C1 segment of cervical spinal cord (tissue), 14 donors: ENCODE measurements at regions not wholly inside any gene's neighbourhood (a gene's known extent, or its start where the extent isn't known, plus 50 kb on each side); places are given as distances from the start of the nearest gene placed in this dataset.
A peak's percentile ranks its signal among the peaks of the same experiment; 100 is the strongest.
"Not testable (repeated sequence)": the region's sequence is repeated elsewhere in the genome, so short reads cannot be mapped to it uniquely, and the experiment has no call there.

Experiments used
- DNase-seq, 14 donors: peaks; one replicate each; lab custom pipeline; 2025; lab: John Stamatoyannopoulos, UW

DNA sequence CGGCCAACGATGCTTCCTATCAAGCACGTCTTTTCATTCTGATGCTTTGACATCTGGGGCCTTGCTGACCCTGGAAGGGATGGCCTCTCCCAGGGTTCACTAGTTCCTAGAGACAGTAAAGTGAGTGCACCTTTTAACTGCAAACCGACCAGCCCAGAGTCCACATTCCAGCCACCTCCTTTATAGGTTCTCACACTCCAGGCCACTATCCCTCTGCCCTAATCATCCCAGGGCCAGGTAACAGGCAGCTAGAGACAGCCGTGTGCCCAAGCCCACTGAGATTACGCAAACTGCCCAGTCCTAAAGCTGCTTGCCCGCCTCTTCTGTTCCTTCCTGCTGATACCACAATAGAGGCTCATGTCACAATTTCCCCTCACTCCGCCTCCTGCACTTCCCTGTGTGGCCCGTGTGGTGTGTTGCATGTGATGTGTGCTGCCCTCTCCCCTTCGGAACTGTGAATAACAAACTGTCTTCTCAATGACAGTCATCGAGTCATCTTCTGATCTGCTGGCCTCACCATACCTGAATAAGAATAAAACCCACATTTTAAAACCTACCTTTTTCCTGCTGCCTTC is 123.7 kb upstream of the EXOC2 start:
- no peak for DNase-seq

DNA sequence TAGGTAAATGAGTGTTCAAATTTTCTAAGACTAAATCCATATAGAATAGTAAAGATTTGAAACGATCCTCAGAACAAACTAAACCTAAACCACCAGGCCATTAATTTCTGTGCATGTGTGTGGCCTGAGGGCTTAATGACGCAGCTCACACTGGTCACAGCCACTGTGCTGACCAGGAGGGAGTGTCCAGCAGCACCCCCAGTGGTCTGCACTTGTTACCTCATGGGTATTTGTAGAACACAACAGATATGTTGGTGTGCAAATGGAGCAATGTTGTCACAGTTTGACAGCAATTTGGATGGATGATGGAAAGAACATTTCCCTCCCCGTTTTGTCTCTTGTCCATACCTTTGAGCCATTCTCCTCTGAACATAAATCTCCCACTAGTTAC is 122.4 kb upstream of the EXOC2 start:
- no peak for DNase-seq

DNA sequence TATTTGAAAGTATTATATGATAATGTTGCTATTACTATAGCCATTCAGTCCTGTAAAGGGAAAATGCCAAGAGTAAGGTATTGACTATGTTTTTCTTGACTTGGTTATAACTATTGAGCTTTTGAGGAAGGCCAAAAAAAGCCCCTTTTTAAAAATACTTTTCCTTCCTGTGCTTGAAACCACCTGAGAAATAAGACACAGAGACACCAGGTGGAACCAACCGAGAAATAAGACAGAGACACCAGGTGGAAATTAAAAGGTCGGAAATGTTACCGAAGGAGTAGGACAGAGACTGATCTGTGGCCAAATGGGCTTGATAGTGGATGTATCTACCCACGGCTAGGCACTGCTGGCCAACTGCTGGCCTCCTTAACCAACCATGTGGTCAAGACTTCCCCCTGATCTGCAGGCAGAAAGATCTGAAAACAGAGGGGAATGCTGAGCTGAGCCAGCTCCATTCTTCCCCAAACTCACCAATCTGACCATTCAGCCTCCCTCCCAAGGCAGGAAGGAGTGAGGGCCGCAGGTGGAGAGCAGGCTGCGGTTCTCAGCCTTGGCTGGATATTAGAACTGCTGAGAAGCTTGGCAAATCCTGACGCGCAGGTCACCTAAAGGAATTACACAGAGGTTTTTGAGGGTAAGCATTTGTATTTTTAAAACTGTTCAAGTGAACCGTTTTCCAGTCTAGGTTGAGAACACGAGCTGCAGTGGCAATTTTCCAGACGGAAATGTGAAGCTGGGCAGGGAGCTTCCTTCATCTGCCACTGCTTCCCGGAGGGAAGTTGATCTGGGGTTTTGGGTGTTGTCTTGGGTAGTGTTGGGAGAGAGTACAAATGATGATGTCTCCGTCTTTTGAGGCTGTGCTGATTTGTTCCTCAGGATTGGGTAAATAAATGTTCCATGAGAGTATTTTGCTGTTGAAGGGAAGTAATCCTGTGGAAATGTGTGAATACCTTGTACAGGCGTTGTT is 121.7 kb upstream of the EXOC2 start:
- DNase-seq: no peak

DNA sequence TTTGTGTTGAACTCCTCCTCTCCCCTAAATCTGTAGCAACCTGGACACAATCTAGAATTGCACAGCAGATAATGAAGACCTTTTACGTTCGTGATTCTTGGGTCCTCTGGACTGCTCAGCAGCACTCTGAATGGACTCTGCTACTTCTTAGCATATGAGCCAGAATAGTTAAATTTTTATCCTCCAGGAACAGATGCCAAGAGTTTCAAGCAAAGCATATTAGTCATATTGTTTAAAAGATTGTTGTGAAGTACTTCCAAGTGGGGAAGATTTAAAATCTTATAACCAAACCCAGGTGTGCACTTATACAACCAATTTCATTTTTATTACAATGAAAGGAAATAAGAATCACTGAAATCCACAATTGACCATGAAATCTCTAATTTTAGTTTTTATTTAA is 118.9 kb upstream of the EXOC2 start:
- no peak for DNase-seq

DNA sequence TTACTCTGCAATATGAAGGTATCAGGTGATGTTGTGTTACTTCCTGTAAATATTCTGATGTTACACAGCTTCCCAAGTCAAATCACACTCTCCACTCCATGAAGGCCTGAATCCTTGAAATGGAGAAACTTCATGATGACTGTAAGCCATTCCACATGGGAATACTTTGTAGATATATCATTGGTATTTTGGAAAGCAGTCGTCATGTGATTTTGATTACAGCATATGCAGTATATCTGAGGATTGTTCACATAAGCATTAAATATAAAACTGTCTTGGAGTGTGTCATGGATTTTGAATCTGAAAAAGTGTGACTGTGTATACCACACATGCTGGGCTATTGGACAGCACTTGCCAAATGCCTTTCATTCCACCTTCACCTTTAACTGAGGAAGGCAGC is 118.3 kb upstream of the EXOC2 start:
- DNase-seq: no peak

DNA sequence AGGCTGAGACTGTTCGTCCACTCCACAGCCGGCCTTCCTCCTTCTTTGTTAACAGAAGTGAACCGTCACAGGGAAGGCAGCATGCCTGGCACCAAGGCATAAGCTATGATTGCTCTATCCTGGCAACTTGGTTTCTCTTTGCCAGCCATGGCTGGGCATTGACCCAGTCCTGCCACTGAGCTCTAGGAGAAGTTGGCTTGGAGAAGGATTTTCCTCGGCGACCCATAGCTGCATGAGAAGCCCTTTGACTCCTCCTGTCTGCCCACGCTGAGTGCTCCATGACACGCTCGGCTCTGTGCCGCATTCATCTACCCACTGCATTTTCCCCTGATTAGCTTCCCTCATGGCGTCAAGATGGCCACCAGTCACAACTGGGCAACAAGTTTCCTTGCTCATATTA is 111.8 kb upstream of the EXOC2 start:
- DNase-seq: peak in 4 of 14 donors; percentile 21 to 33 (median 22)

DNA sequence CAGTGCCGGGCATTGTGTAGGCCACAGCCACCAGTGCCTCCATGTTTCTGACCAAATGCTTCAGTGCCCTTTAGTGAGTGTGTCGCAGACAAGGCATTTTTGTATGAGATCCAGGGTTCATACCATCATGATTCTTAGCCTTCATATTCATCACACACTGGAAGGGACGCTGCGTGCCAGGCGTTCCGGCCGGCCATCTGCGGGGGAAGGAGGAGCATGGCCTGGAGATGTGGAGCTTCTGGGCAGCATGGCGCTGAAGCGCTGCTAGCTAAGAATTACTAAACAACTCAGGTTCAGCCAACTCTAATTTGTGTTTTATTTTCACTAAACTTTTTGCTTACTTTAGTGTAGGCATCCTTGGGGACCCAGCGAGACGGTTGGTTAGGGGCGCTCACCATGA is 111.4 kb upstream of the EXOC2 start:
- no peak for DNase-seq

DNA sequence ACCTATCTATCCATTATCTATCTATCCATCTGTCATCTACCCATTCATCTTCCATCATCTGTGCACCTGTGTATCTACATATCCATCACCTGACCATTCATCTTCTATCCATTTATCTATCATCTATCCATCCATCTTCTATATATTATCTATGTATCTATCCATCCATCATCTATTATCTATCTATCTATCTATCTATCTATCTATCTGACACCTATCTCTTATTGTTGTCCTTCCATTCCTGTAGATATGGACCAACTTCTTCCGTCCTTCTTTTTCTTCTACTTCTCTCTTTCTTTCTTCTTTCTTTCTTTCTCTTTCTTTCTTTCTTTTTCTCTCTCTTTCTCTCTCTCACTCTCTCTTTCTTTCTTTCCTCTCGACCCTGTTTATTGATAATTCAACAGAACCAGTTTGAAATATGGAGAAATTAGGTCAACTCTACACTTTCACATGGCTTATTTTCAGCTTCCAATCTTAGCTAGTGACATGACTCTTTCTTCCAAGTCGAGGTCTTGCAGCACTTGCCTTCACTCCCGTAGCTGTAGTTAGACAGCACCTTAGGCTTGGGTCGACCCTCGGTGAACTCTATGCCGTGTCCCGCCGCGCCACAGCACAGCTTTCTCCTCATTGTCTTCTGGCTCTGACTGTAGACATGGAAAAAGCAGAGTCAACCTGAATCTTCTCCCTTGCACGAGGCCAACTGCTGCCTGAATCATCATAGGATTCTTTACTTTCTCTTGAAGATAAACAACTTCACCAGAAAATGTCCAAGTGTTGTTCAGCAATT is 110.4 kb upstream of the EXOC2 start:
- DNase-seq: no peak

DNA sequence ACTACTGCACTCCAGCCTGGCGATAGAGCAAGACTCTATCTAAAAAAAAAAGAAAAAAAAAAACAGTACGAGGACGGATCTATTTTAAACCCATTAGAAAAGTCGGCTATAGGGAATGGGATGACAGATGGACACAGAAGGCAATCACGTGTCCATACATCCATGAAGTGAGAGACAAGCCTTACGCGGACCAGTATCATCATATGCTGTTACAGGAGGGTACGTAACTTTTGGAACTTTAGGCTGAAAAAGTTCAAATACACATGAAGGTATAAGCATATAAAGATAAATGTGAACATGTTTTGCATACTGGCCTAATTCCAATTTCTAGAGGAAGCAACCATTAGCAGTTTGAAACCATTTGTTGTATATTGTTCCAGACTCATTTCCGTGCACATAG is 109.8 kb upstream of the EXOC2 start:
- DNase-seq: no peak

DNA sequence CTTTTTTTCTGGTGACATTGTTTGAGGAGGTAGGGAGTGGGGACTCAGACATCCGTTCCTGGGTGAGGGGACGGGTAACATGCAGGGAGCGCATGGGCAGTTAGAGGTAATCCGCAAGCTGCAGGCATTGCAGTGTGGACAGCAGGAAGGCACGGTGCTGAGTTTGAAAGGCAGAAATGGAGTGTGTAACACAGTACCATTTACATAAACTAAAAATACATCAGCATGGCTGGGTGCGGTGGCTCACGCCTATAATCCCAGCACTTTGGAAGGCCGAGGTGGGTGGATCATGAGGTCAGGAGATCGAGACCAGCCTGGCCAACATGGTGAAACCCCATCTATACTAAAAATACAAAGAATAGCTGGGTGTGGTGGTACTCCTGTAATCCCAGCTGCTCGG is 109.3 kb upstream of the EXOC2 start:
- DNase-seq: not testable (repeated sequence)

DNA sequence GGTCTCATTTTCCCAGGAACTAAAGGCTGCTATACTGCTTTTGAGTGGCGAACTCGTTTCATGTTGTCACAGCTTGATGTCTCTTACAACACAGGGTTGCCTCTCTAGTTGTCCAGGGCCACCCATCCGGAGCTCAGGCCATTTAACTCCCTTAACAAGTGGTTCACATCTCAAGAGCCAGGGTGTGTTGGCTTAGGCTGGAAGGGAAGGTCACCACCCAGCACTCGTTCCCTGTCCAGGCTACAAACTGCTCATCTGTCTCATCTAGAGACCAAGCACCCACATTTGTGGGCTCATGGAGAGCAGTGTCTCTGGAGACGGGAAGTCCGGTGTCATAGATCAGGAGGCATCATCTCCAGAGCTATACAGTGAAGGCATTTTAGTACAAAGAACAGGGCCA is 106.8 kb upstream of the EXOC2 start:
- no peak for DNase-seq

DNA sequence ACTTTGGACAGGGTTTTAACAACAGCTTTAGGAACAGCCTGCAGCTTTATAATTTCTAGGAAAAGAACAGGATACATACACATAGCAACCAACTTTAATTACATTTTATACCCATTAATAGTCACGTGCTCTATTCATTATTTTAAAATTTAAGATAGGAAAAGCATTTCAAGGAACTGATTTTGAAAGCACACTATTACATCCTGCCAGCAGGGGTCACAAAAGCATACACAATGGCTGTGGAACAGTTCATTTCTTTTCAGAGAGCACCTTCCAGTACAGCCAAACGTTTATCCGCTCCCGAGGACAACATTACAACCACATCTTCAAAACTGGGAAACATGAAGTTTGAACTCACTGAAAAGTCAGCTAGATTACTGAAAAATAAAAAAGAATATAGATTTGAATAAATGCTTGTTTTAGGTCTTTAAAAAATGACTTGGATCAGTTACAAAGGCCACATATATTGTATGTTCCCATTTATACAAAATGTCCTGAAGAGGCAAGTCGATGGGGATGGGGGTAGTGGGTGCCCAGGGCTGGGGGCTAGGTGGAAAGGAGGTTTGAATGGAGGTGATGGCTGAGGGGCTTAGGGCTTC is 104.6 kb upstream of the EXOC2 start:
- peak in 3 of 14 donors; percentile 1 to 23 (median 23) for DNase-seq

DNA sequence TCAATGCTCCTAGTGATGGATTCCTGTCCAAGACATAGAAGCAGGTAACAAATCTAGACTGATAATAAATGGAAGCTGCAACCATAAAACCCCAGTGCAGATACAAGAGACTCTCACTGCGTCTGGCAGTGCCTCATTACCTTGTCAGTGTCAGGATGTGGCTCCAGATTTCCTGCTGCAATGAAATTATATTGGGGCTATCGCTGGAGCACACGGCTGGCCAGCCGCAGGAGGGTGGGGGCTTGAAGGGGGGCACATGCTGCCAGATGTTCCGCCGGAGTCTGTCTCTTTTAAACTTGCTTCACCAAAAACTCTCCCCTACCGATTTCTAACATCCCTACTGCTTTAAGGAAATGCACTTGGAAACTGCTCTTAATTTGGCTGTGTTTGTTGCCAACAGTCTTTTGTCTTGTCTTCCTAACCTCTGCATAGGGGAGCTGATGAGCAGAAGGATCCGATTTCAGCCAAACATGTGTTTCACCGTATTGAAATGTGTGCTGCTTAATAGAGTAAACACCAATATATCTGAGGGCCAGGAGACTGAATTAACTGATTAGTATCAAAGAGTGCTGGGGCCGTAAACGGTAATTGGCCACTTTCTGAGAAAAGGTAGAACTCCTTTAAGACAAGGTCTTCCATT is 102.2 kb upstream of the EXOC2 start:
- DNase-seq: no peak

DNA sequence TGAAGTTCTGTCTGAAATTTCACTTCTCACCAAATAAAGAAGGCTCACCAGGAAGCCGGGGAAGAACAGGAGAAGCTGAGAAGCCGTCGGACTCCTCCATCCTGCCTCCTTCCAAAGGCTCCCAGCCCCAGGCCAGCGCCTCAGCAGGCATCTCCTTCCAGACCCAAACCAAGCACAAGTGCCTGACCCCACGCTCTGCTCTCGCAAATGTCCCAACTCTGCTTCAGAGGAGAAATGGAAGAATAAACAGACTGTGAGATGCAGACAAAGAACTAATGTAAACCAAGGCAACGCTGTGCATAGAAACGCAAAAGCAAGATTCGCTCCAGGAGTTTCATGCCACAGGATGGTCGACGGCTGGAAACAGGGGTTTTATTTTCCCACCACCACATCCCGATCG is 100.3 kb upstream of the EXOC2 start:
- DNase-seq: no peak

DNA sequence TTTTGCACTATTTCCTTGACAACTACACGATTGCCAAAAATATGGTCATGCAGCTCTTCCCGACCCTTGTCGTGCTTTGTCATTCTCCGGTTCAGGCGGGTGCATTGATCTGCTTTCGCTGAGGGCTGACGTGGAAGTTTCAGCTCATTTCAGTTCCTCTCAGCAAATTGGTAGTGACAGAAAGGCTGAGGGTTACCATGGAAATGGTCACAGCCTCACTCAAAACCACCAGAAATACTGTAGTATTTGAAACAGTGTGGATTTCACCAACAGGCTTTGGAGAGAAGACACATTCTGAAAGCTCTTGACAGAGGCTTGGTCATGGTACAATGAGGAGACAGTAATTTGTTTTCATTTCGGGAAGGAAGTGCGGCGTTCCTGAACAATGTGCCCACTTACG is 99.7 kb upstream of the EXOC2 start:
- no peak for DNase-seq

DNA sequence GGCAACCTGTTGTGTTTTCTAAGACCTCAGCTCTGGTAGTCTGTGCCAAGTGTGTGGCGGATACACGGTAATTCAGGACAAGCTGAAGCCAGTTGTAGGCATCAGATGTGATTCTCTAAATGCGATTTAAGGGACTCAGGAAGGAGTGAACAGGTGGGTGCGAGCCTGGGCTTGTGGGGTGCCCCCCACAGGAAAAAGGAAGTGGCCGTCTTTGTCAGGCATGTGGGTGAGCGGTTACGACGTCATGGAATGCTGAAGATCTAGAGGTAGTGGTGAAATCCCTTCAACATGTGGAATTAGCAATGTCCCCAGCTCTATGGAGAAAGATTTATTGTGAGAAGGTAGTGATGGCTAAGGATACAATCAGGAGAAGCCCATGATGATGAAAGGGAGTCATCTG is 95.1 kb upstream of the EXOC2 start:
- DNase-seq: no peak

DNA sequence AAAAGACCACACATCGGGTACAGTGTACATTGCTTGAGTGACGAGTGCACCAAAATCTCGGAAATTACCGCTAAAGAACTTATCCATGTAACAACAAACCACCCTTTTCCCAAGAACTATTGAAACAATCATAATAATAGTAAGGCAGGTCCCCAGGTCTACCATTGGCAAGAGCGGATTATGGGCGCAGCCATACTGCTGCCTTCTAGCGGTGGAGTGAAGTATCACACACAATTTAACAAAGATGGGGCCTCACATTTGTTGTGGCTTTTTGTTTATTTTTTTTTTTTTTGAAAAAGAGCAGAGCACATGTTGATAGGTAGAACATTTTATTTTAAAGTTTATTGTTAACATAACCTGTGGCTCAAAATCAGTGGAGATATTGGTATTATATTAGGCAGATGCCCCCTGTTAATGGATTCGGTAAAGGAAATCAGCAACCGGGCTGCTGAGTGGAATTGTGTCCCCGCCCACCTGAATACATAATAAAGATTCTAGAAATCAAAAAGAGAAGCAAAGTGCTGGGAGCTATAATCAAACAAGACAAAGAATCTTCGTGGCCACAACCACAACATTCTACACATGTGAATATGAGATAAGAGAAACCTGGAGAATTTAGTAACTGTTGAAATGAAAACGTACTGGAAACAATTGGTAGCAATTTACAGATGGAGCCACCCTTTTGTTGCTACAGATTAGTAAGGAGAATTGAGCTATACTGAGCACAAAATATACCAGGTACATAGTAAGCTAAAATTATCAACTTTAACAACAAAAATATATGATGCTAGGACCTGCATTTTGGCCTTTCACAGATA is 94.2 kb upstream of the EXOC2 start:
- no peak for DNase-seq

DNA sequence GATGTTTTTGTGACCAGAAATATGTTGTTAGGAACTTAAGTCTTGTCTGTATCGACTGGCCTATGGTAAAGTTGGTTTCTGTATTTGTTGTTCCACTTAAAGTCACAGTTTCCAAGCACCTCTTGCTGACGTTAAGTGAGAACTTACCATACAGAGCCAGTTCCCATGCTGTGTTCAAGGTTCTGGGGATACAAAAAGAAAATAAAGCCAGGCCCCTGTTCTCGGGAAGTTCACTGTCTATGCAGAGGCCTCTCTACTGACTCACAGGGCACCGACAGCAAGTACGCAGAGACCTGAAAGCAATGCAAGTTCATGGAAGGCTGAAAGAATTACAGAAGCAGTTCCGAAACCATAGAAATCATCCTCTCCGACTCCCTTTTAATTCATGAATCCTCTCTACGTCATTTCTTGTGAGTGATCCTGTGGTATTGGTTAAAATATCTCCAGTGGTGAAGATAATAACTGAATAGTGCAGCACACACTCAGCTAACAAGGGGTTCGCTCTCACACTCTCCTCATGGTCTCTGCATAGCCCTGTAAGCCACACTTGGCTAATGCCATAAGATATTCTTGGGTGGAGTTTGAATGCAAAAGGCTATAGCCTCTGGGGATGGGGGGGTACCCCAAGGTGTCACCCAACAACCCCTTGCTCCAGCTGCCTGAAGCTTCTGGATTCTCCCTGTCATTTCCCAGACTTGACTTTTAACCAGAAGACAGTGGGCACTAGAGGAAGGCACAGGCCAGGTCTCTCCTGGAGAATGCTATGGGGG is 91.2 kb upstream of the EXOC2 start:
- no peak for DNase-seq

DNA sequence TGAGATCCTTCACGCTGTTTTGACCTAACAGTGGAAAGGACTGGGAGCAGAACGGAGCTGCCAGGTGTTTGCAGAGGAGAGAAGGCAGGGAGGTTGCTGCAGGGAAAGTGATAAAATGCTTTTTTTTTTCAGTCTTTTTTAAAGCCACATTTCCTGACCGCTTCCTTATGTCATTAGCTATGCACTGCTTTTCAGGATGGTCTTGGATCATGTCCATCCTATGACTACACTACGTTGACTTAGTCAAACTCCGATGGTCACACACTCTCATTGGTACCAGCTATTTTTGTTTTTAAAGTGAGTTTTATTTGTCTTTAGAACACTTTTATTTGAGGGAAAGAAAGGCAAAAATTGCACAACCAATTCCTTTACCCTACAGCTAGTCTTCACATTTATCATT is 89.2 kb upstream of the EXOC2 start:
- DNase-seq: no peak
